HG02588 (cell line): ENCODE measurements at regions not wholly inside any gene's neighbourhood (a gene's known extent, or its start where the extent isn't known, plus 50 kb on each side); places are given as distances from the start of the nearest gene placed in this dataset.
"Not testable (repeated sequence)": the region's sequence is repeated elsewhere in the genome, so short reads cannot be mapped to it uniquely, and the experiment has no call there.

Source experiments
- ATAC-seq: cut with Tn5 transposase; IDR thresholded peaks from one replicate; pipeline ENCODE4 v1.9.1; 2021; ENCODE audit warnings: mild to moderate bottlenecking, moderate library complexity; ENCODE audit not compliant: unreplicated experiment

- ATAC-seq = no peak
Observed at GRCh38 chr3:191644291-191644690, 183.3 kb downstream of the PYDC2 start.

- ATAC-seq = no peak
Observed at GRCh38 chr3:191646242-191646641, 185.3 kb downstream of the PYDC2 start.

GRCh38 chr3:191648787-191649186 is 187.8 kb downstream of the PYDC2 start:
- ATAC-seq = no peak

GRCh38 chr3:191649626-191650025 is 188.7 kb downstream of the PYDC2 start:
- no peak for ATAC-seq

- ATAC-seq = not testable (repeated sequence)
Observed at GRCh38 chr3:191658781-191659419, 197.9 kb downstream of the PYDC2 start.

GRCh38 chr3:191662150-191662549 is 201.2 kb downstream of the PYDC2 start:
- ATAC-seq = not testable (repeated sequence)

GRCh38 chr3:191680989-191681597 is 220.1 kb downstream of the PYDC2 start:
- ATAC-seq = no peak

GRCh38 chr3:191682961-191683360 is 222.0 kb downstream of the PYDC2 start:
- ATAC-seq = no peak

- no peak for ATAC-seq
Observed at GRCh38 chr3:191686626-191687025, 225.7 kb downstream of the PYDC2 start.

- ATAC-seq = no peak
Observed at GRCh38 chr3:191688756-191689433, 227.9 kb downstream of the PYDC2 start.

GRCh38 chr3:191691184-191691583 is 230.2 kb downstream of the PYDC2 start:
- not testable (repeated sequence) for ATAC-seq

GRCh38 chr3:191695131-191695814 is 234.3 kb downstream of the PYDC2 start:
- ATAC-seq = no peak

- ATAC-seq = no peak
Observed at GRCh38 chr3:191695815-191696153, 234.8 kb downstream of the PYDC2 start.

- ATAC-seq = no peak
Observed at GRCh38 chr3:191696348-191696747, 235.4 kb downstream of the PYDC2 start.

- ATAC-seq = no peak
Observed at GRCh38 chr3:191699546-191699945, 238.6 kb downstream of the PYDC2 start.

GRCh38 chr3:191702121-191702520 is 241.2 kb downstream of the PYDC2 start:
- no peak for ATAC-seq

- ATAC-seq = no peak
Observed at GRCh38 chr3:191707817-191708216, 246.9 kb downstream of the PYDC2 start.

GRCh38 chr3:191715585-191715984 is 254.6 kb downstream of the PYDC2 start:
- no peak for ATAC-seq

- ATAC-seq = no peak
Observed at GRCh38 chr3:191721390-191721861, 260.5 kb downstream of the PYDC2 start.

GRCh38 chr3:191721990-191722389 is 261.0 kb downstream of the PYDC2 start:
- ATAC-seq = no peak

GRCh38 chr3:191727338-191727737 is 266.4 kb downstream of the PYDC2 start:
- ATAC-seq = no peak

GRCh38 chr3:191728186-191728585 is 267.2 kb downstream of the PYDC2 start:
- ATAC-seq = no peak
